Testis (tissue), 2 donors: ENCODE measurements at regions not wholly inside any gene's neighbourhood (a gene's known extent, or its start where the extent isn't known, plus 50 kb on each side); places are given as distances from the start of the nearest gene placed in this dataset.

ENCODE experiments used
- DNase-seq: peaks from one replicate; pipeline ENCODE4 v3.0.0-alpha.2; 2019
- H3K27ac ChIP-seq, 2 donors: fragments of 200-600 bp; sonication (generic); one replicate each; pipeline ENCODE4 v1.5.1; 2019
- H3K27me3 ChIP-seq: fragments of 200-600 bp; sonication (generic); one replicate; pipeline ENCODE4 v1.5.1; 2019
- H3K36me3 ChIP-seq: fragments of 200-600 bp; sonication (generic); one replicate; pipeline ENCODE4 v1.5.1; 2017; ENCODE audit warnings: low read depth; ENCODE audit errors: missing control alignments
- H3K4me1 ChIP-seq: fragments of 200-600 bp; sonication (generic); one replicate; pipeline ENCODE4 v1.5.1; 2019
- H3K4me3 ChIP-seq, 2 donors: fragments of 200-600 bp; sonication (generic); one replicate each; pipeline ENCODE4 v1.5.1; 2017 to 2019
- H3K9me3 ChIP-seq: fragments of 200-600 bp; sonication (generic); one replicate; pipeline ENCODE4 v1.5.1; 2017
- POLR2A ChIP-seq: fragments of 450-650 bp; IDR thresholded peaks from one replicate; pipeline ENCODE4 v1.6.1; 2017; ENCODE audit warnings: antibody characterized with exemption, mild to moderate bottlenecking, moderate library complexity
- WGBS, 2 donors: methylation state at CpG; one replicate each; pipeline ENCODE4 v1.1.5; 2018; 5-methylcytosine and 5-hydroxymethylcytosine counted together
- intact Hi-C: fragments of 100-400 bp; cut with DNase I; formaldehyde crosslinking; loops from one replicate; pipeline ENCODE4 v1.15.1; 2023; ENCODE audit warnings: low total_unique reads
- TF ChIP-seq, protein P1 (sequence below), 3 experiments: fragments of 450-650 bp in 2 of 3; fragments of 200-600 bp in 1 of 3; sonication (generic) in 1 of 3; IDR thresholded peaks; one replicate each; pipeline ENCODE4 v1.5.1; 2016 to 2019; ENCODE audit warnings: antibody characterized with exemption in 3 of 3, mild to moderate bottlenecking in 2 of 3, moderate library complexity in 1 of 3

DNA sequence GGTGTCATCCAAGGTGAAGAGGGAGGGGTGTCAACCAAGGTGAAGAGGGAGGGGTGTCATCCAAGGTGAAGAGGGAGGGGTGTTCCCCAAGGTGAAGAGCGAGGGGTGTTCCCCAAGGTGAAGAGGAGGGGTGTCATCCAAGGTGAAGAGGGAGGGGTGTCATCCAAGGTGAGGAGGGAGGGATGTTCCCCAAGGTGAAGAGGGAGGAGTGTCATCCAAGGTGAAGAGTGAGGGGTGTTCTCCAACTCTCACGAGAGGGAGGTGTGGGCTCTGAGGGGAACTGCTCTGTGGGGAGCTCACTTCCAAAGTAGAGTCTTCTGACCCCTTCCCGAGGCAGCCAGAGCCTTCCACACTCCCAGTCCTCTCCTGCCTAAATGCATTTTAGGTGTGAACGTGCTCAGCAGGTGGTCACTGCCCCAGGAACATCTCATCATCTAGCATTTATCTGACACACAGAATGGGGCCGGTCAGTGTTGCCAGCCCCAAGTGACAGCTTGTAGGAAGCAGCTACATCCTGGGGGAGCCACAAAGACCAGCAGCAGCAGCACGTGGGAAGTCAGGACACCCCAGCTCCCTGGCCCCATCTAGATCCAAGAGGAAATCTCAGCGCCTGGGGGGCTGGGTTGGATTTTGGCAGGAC lies 323.8 kb downstream of the GLRX3 start:
- intact Hi-C loops: no loop called here
- Histone ChIP-seq H3K27ac (no peak overlapping the region), H3K4me3 (no peak overlapping the region), H3K27me3 (no peaks in the 10 kb centered on the region), H3K9me3 (no peaks in the 10 kb centered on the region), H3K4me1 (no peaks in the 10 kb centered on the region), H3K36me3 (no peaks in the 10 kb centered on the region)
- DNase-seq: no peak
- WGBS, 2 donors: 84 to 92% methylated on average over 7 of the region's 7 CpGs
- no peak for TF ChIP-seq POLR2A
- TF ChIP-seq, protein P1, sequence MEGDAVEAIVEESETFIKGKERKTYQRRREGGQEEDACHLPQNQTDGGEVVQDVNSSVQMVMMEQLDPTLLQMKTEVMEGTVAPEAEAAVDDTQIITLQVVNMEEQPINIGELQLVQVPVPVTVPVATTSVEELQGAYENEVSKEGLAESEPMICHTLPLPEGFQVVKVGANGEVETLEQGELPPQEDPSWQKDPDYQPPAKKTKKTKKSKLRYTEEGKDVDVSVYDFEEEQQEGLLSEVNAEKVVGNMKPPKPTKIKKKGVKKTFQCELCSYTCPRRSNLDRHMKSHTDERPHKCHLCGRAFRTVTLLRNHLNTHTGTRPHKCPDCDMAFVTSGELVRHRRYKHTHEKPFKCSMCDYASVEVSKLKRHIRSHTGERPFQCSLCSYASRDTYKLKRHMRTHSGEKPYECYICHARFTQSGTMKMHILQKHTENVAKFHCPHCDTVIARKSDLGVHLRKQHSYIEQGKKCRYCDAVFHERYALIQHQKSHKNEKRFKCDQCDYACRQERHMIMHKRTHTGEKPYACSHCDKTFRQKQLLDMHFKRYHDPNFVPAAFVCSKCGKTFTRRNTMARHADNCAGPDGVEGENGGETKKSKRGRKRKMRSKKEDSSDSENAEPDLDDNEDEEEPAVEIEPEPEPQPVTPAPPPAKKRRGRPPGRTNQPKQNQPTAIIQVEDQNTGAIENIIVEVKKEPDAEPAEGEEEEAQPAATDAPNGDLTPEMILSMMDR (IDR thresholded peaks at IDR 0.05): no peak

DNA sequence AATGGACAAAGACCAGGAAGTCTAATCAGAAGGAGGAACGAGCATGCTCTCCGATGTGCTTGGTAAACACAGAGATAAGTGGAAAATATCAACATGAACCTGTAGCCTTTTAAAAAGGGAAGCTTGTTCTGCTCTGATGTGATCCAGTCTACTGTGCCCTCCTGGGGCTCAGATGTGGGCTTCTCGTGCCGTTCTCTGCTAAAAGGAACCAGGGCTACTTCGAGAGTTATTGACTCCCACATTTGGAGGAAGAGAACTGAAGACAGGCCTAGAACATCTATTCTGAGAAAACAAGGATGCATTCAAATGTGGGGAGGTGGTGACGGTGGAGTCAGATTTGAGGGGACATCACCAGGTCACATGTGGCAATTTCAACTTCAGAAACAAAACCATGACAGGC lies 325.4 kb downstream of the GLRX3 start:
- Histone ChIP-seq H3K4me1 (no peaks in the 10 kb centered on the region), H3K9me3 (no peaks in the 10 kb centered on the region), H3K27ac (no peak overlapping the region), H3K4me3 (no peak overlapping the region), H3K27me3 (no peaks in the 10 kb centered on the region), H3K36me3 (no peaks in the 10 kb centered on the region)
- peak; percentile 7 for DNase-seq
- TF ChIP-seq POLR2A: no peak
- TF ChIP-seq, protein P1 (IDR thresholded peaks at IDR 0.05): no peak
- intact Hi-C loops: no loop called here
- 49 to 56% methylated on average over 6 of the region's 6 CpGs for WGBS, 2 donors

DNA sequence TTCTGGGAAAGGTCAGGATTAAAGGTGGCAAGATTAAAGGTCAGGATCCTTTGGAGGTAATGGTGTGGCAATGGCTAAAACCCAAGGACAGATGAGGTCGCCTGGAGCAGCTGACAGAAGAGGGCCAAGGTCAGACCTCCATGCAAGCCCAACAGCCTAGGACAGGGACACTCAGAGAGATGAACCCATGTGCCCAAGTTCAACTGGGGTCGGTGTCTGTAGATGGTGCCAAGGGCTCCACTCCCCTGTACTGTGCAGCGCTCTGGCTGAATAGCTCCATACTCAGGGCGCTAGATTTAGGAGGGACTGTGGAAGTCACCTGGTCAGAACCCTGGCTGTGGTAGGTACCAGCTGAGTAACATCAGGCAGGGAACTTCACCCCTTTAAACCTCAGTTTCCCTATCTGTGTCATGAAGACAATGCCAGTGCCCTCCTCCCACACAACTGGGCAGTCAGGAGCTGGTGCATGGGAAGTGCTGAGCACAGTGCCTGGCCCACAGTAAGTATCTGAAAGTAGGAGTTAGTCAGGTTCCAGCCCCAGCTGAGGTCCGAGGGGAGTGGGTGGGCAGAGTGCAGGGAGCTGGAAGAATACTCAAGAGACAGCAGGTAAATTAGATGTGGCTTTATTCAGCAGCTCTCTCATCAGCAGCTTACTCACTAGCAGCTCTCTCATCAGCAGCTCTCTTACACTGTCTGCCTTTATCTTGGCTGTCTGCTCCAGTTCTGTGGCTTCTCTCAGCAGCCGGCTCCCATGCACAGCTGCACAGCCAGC lies 327.1 kb downstream of the GLRX3 start:
- TF ChIP-seq, protein P1 (IDR thresholded peaks at IDR 0.05): no peak
- TF ChIP-seq POLR2A: no peak
- Histone ChIP-seq H3K36me3 (no peaks in the 10 kb centered on the region), H3K9me3 (no peaks in the 10 kb centered on the region), H3K27ac (no peak overlapping the region), H3K4me3 (no peak overlapping the region), H3K27me3 (no peaks in the 10 kb centered on the region), H3K4me1 (no peaks in the 10 kb centered on the region)
- peak; percentile 9 for DNase-seq
- WGBS, 2 donors: 78 to 79% methylated on average over 5 to 6 of the region's 6 CpGs
- intact Hi-C loops: no loop called here

DNA sequence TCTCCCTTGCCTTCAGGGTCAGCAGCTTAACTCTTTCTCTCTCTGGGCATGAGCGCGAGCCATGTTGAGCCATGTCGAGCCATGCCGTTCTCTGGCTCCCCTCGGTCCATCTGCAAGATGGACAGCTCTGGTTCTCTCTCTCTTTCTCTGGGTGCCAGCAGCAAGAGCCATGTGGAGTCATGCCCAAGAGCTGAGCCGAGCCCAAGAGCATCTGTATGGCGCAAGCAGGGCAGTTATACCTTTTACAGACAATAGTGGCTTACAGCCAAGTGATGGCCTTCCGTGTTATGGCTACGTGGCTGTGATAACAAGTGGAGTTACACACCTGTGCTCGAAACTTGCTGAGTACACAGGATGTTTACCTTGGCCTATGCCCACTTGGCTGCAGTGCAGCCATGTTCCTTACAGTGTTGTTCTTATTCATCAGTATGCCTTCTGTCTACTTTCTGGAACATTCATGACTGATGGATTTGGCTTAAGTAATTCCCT lies 327.7 kb downstream of the GLRX3 start:
- peak; percentile 11 for DNase-seq
- H3K27ac ChIP-seq: no peak overlapping the region
- no peaks in the 10 kb centered on the region for H3K27me3 ChIP-seq
- no peak overlapping the region for H3K4me3 ChIP-seq
- H3K9me3 ChIP-seq: no peaks in the 10 kb centered on the region
- H3K4me1 ChIP-seq: no peaks in the 10 kb centered on the region
- no peaks in the 10 kb centered on the region for H3K36me3 ChIP-seq
- TF ChIP-seq, protein P1 (IDR thresholded peaks at IDR 0.05): no peak
- TF ChIP-seq POLR2A: no peak
- 71 to 80% methylated on average over 10 of the region's 10 CpGs for WGBS, 2 donors
- intact Hi-C loops: no loop called here
